GM19239 (cell line): ENCODE measurements at regions not wholly inside any gene's neighbourhood (a gene's known extent, or its start where the extent isn't known, plus 50 kb on each side); places are given as distances from the start of the nearest gene placed in this dataset.

Source experiments
- DNase-seq: peaks from one replicate; pipeline ENCODE4 v3.0.0; 2011; ENCODE audit warnings: low spot score; ENCODE audit not compliant: insufficient read length
- FAIRE-seq: peaks from 2 replicates; lab custom pipeline; 2011; peaks lifted over from hg19 to GRCh38; lab: Jason Lieb, UNC

GRCh38 chr16:87552072-87552718, 50.1 kb upstream of the JPH3 start:
- FAIRE-seq (no peak), DNase-seq (no peak)

GRCh38 chr16:87551487-87551886, 50.8 kb upstream of the JPH3 start:
- FAIRE-seq (no peak), DNase-seq (no peak)

GRCh38 chr16:87550495-87550961, 51.8 kb upstream of the JPH3 start:
- FAIRE-seq: peak; percentile 31
- DNase-seq: peak; percentile 74

- FAIRE-seq (no peak), DNase-seq (no peak)
Observed at GRCh38 chr16:87549627-87550494, 52.4 kb upstream of the JPH3 start.

GRCh38 chr16:87548046-87548445, 54.3 kb upstream of the JPH3 start:
- no peak for FAIRE-seq

GRCh38 chr16:87543436-87544191, 50.8 kb upstream of the ZCCHC14 start:
- no peak for DNase-seq
- no peak for FAIRE-seq

More at GRCh38 chr16:87548046-87548445, 54.3 kb upstream of the JPH3 start:
- no peak for DNase-seq

GRCh38 chr16:87542531-87543102, 49.8 kb upstream of the ZCCHC14 start:
- no peak for FAIRE-seq

More at GRCh38 chr16:87542531-87543102, 49.8 kb upstream of the ZCCHC14 start:
- DNase-seq: no peak
